Esophagus squamous epithelium (tissue), 4 donors: ENCODE measurements at regions not wholly inside any gene's neighbourhood (a gene's known extent, or its start where the extent isn't known, plus 50 kb on each side); places are given as distances from the start of the nearest gene placed in this dataset.

ENCODE experiments used
- CTCF ChIP-seq, 6 experiments: fragments of 450-650 bp in 4 of 6; fragments of 200-600 bp in 2 of 6; sonication (generic) in 2 of 6; IDR thresholded peaks; one replicate each; pipeline ENCODE4 v1.5.1; 2016 to 2019; ENCODE audit warnings: antibody characterized with exemption in 6 of 6, mild to moderate bottlenecking in 4 of 6, moderate library complexity in 4 of 6
- POLR2A ChIP-seq, 4 donors: fragments of 450-650 bp; IDR thresholded peaks; one replicate each; pipeline ENCODE4 v1.6.1; 2017; ENCODE audit warnings: antibody characterized with exemption in 4 of 4, mild to moderate bottlenecking in 4 of 4, moderate library complexity in 3 of 4

- TF ChIP-seq CTCF (IDR thresholded peaks at IDR 0.05) = no peak
- no peak for TF ChIP-seq POLR2A (IDR thresholded peaks at IDR 0.05)
Observed at GRCh38 chr5:124519396-124519795, 227.0 kb downstream of the ZNF608 start.
